Activated T-helper 17 cell treated with anti-CD3 and anti-CD28 coated beads, Interleukin-2, amount 50 U/mL, for 72 hours (primary cell): ENCODE measurements at regions not wholly inside any gene's neighbourhood (a gene's known extent, or its start where the extent isn't known, plus 50 kb on each side); places are given as distances from the start of the nearest gene placed in this dataset.
A peak's percentile ranks its signal among the peaks of the same experiment; 100 is the strongest.

ENCODE experiments used
- ATAC-seq: fragments of 150-1000 bp; cut with Tn5 transposase; replicated peaks from 2 replicates; pipeline ENCODE4 v1.10.0; 2021; ENCODE audit warnings: mild to moderate bottlenecking, moderate library complexity
- H3K27ac Mint-ChIP-seq: one replicate; pipeline ENCODE4 v1.8.0; 2022; ENCODE audit warnings: mixed read lengths
- H3K27me3 Mint-ChIP-seq: one replicate; pipeline ENCODE4 v1.8.0; 2022; ENCODE audit warnings: mixed read lengths
- H3K36me3 Mint-ChIP-seq: one replicate; pipeline ENCODE4 v1.8.0; 2022; ENCODE audit warnings: low read depth, mild to moderate bottlenecking, mixed read lengths
- H3K4me1 Mint-ChIP-seq: one replicate; pipeline ENCODE4 v1.8.0; 2022; ENCODE audit warnings: mixed read lengths
- H3K4me3 Mint-ChIP-seq: one replicate; pipeline ENCODE4 v1.8.0; 2022; ENCODE audit warnings: mild to moderate bottlenecking, mixed read lengths
- H3K9me3 Mint-ChIP-seq: one replicate; pipeline ENCODE4 v1.8.0; 2022; ENCODE audit warnings: mixed read lengths

- Mint-ChIP-seq H3K27me3 (no peaks in the 10 kb centered on the region), H3K4me3 (no peak overlapping the region), H3K27ac (no peak overlapping the region), H3K9me3 (peaks cover 10% of the 10 kb centered on the region), H3K4me1 (no peaks in the 10 kb centered on the region), H3K36me3 (no peaks in the 10 kb centered on the region)
- no peak for ATAC-seq
Measured at GRCh38 chr16:76940251-76940650, 250.7 kb upstream of the MON1B start.

DNA sequence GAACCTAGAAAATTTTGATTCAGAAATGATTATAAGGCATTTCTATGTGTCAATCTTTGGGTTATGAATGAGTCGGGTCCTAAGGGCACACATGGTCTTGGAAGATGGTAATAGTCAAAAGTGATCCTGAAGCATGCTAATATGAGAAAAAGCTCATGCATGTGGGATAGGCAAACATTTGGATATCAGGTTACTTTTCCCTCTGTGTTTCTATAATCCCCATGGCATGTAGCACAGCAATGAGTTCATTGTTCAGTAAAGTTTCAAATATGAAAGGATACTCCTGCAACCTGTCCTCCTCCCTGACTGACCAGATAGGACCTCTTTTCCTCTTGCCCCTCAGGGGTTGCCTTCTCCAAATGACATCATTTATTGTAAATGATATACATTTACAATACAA is 249.9 kb upstream of the MON1B start:
- Mint-ChIP-seq H3K27me3 (no peaks in the 10 kb centered on the region), H3K4me3 (no peak overlapping the region), H3K4me1 (no peaks in the 10 kb centered on the region), H3K27ac (no peak overlapping the region), H3K9me3 (peaks cover 5% of the 10 kb centered on the region), H3K36me3 (no peaks in the 10 kb centered on the region)
- ATAC-seq, result no peak

GRCh38 chr16:76942089-76942488 is 248.9 kb upstream of the MON1B start:
- no peak for ATAC-seq
- Mint-ChIP-seq H3K4me3 (no peak overlapping the region), H3K27ac (no peak overlapping the region), H3K27me3 (no peaks in the 10 kb centered on the region), H3K9me3 (peaks cover 7% of the 10 kb centered on the region), H3K36me3 (no peaks in the 10 kb centered on the region), H3K4me1 (no peaks in the 10 kb centered on the region)

DNA sequence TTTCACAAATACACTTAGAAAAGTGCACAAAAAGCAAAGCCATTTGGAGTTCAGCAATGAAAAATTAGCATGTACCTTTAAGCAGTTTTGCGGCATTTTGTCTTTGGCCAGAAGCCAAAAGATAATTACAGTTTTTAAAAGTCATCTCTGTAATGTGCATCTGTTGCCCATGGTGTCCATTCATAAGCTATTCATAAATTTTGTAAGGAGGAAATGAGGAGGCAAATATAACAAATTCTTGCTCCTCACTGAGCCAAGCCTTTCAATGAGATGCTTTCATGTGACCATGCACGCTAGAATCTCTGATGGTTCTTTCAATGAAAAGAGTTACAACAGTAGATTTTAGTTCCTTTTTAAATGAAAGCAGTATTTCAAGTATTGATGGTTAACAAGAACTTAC is 247.1 kb upstream of the MON1B start:
- no peaks in the 10 kb centered on the region for H3K36me3 Mint-ChIP-seq
- peaks cover 11% of the 10 kb centered on the region for H3K9me3 Mint-ChIP-seq
- H3K4me1 Mint-ChIP-seq, result no peaks in the 10 kb centered on the region
- H3K27ac Mint-ChIP-seq, result no peak overlapping the region
- ATAC-seq, result no peak
- H3K4me3 Mint-ChIP-seq, result no peak overlapping the region
- H3K27me3 Mint-ChIP-seq, result no peaks in the 10 kb centered on the region

DNA sequence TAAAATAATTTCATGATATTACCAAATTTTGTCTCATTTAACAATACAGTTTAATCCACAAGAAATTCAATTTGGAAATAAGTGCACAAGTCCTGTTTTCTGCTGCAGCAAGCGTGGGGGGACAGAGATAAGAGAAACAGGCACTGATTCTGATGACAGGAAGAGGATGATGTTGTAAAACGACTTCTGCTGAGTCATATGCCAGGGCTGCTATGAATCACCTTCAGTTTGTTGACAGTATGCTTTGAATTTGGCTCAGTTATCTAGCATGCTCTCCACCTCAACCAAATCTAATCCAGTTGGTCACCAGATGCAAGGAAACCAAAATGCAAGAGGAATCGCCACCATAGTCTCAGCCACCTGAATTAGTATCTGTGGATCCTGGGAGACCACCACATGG is 244.1 kb upstream of the MON1B start:
- Mint-ChIP-seq H3K4me1 (no peaks in the 10 kb centered on the region), H3K4me3 (no peak overlapping the region), H3K9me3 (peaks cover 16% of the 10 kb centered on the region), H3K27ac (no peak overlapping the region), H3K36me3 (no peaks in the 10 kb centered on the region), H3K27me3 (no peaks in the 10 kb centered on the region)
- ATAC-seq, result peak; percentile 43

DNA sequence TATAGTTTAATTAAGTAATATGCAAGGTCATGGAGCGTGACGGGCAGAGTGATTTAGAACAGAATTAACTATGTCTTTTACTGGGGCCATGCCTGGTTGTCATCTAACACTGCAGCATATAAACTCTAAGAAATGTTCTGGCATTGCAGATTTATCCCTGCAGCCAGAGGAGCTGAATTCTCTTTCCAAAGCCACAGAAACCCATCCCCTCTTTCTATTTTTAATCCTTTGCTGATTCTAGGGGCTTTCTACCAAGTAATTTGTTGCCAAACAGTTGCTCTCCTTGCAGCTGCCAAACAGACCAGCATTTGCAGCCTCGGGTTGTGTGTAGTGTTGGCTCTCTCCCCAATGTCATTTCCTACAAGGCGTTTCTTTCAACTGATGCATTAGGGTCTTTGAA is 243.2 kb upstream of the MON1B start:
- Mint-ChIP-seq H3K27me3 (no peaks in the 10 kb centered on the region), H3K36me3 (no peaks in the 10 kb centered on the region), H3K9me3 (peaks cover 16% of the 10 kb centered on the region), H3K4me3 (no peak overlapping the region), H3K4me1 (no peaks in the 10 kb centered on the region), H3K27ac (no peak overlapping the region)
- no peak for ATAC-seq

- H3K4me3 Mint-ChIP-seq, result no peak overlapping the region
- H3K27ac Mint-ChIP-seq, result no peak overlapping the region
- H3K9me3 Mint-ChIP-seq, result peaks cover 6% of the 10 kb centered on the region
- no peak for ATAC-seq
- no peaks in the 10 kb centered on the region for H3K36me3 Mint-ChIP-seq
- H3K4me1 Mint-ChIP-seq, result no peaks in the 10 kb centered on the region
- no peaks in the 10 kb centered on the region for H3K27me3 Mint-ChIP-seq
Measured at GRCh38 chr16:76955629-76956028, 235.4 kb upstream of the MON1B start.

- H3K9me3 Mint-ChIP-seq, result peaks cover 4% of the 10 kb centered on the region
- H3K4me3 Mint-ChIP-seq, result no peak overlapping the region
- no peaks in the 10 kb centered on the region for H3K36me3 Mint-ChIP-seq
- no peak for ATAC-seq
- H3K27ac Mint-ChIP-seq, result no peak overlapping the region
- no peaks in the 10 kb centered on the region for H3K4me1 Mint-ChIP-seq
- no peaks in the 10 kb centered on the region for H3K27me3 Mint-ChIP-seq
Measured at GRCh38 chr16:76956394-76956793, 234.6 kb upstream of the MON1B start.

GRCh38 chr16:76956841-76957240 is 234.1 kb upstream of the MON1B start:
- Mint-ChIP-seq H3K4me1 (no peaks in the 10 kb centered on the region), H3K36me3 (no peaks in the 10 kb centered on the region), H3K27me3 (no peaks in the 10 kb centered on the region), H3K4me3 (no peak overlapping the region), H3K9me3 (peaks cover 4% of the 10 kb centered on the region), H3K27ac (no peak overlapping the region)
- ATAC-seq, result no peak

DNA sequence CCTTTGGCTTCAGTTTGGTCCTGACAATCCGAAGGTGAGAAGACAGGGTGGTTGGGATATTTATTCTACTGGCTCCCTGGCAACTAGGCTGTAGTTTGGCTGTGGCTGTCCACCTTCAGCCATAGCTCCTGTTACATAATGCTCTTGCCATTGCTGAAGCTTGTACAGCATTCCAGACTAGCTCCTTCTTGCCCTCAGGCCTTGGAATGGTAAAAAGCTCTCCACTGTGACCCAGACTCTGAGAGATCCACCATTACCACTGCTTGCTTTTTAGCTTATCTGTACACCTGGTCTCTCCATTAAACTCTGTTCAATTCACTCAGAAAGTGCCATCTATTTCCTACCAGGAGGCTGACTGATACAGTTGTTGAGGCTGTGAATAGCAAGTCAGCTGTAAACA is 231.8 kb upstream of the MON1B start:
- ATAC-seq, result no peak
- no peak overlapping the region for H3K4me3 Mint-ChIP-seq
- no peak overlapping the region for H3K27ac Mint-ChIP-seq
- no peaks in the 10 kb centered on the region for H3K4me1 Mint-ChIP-seq
- H3K9me3 Mint-ChIP-seq, result peaks cover 4% of the 10 kb centered on the region
- H3K36me3 Mint-ChIP-seq, result no peaks in the 10 kb centered on the region
- H3K27me3 Mint-ChIP-seq, result no peaks in the 10 kb centered on the region

DNA sequence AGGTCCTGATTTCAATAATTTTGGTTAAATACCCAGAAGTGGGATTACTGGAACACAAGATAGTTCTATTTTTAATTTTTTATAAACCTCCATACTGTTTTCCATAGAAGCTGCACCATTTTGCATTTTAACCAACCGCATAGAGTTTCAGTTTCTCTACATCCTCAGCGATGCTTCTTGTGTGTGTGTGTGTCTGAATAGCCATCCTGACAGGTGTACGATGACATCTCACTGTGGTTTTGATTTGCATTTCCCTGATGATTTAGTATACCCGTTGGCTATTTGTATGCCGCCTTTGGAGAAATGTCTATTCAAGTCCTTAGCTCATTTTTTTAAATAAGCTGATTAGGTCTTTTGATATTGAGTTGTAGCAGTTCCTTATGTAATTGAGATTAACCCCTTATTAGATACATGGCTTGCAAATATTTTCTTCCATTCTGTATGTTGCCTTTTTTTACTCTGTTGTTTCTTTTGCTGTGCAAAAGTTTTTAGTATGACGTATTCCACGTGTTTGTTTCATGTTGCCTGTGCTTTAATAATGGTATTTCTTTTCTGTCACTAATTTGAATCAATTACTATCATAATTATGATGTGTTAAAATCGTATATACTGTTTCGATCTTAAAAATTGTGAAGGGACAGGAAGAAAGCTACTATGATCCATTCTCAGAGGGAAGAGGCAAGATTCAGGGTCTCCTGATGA is 227.2 kb upstream of the MON1B start:
- ATAC-seq, result no peak
- no peak overlapping the region for H3K4me3 Mint-ChIP-seq
- no peaks in the 10 kb centered on the region for H3K4me1 Mint-ChIP-seq

DNA sequence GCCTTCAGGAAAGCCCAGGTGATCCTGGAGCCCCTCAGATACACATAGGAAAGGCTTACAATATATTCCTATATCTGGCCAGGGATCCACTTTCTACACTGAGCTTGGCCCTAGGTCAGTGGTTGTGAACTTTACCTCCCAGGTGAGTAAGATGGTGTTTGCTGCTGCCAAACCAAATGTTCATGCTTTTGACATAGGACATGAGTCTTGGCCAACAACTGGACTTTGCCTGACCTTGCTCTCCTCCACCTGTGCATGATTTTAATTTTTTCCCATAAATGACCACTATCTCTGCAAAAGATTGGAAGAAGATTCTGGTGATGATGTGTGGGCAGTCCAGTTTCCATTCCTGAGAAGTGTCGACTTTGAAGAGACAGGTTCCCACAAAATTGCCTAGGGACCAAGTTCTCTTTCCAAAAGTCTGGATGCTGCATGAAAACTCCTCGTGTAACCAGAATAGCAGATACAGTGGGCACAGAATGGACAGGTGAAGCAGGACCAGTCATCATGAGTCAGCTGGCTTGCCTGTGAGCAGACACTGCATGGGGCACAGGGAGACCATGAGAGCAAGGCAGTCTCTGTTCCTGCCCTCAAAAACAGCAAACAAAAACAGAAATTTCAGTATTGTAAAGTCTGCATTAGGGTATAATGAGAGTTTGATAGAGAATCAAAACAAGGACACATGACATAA is 226.4 kb upstream of the MON1B start:
- H3K9me3 Mint-ChIP-seq, result no peaks in the 10 kb centered on the region
- H3K27me3 Mint-ChIP-seq, result no peaks in the 10 kb centered on the region
- no peaks in the 10 kb centered on the region for H3K4me1 Mint-ChIP-seq
- H3K4me3 Mint-ChIP-seq, result no peak overlapping the region
- no peaks in the 10 kb centered on the region for H3K36me3 Mint-ChIP-seq
- no peak for ATAC-seq
- no peak overlapping the region for H3K27ac Mint-ChIP-seq

More for the DNA sequence above, 227.2 kb upstream of the MON1B start:
- no peaks in the 10 kb centered on the region for H3K9me3 Mint-ChIP-seq
- no peaks in the 10 kb centered on the region for H3K27me3 Mint-ChIP-seq
- no peaks in the 10 kb centered on the region for H3K36me3 Mint-ChIP-seq
- H3K27ac Mint-ChIP-seq, result no peak overlapping the region

- Mint-ChIP-seq H3K36me3 (no peaks in the 10 kb centered on the region), H3K9me3 (no peaks in the 10 kb centered on the region), H3K27me3 (no peaks in the 10 kb centered on the region), H3K4me3 (no peak overlapping the region), H3K27ac (no peak overlapping the region), H3K4me1 (no peaks in the 10 kb centered on the region)
- ATAC-seq, result no peak
Measured at GRCh38 chr16:76970087-76970744, 220.8 kb upstream of the MON1B start.

- Mint-ChIP-seq H3K9me3 (no peaks in the 10 kb centered on the region), H3K4me1 (no peaks in the 10 kb centered on the region), H3K4me3 (no peak overlapping the region), H3K36me3 (no peaks in the 10 kb centered on the region), H3K27me3 (no peaks in the 10 kb centered on the region), H3K27ac (no peak overlapping the region)
- no peak for ATAC-seq
Measured at GRCh38 chr16:76970745-76971099, 220.3 kb upstream of the MON1B start.

DNA sequence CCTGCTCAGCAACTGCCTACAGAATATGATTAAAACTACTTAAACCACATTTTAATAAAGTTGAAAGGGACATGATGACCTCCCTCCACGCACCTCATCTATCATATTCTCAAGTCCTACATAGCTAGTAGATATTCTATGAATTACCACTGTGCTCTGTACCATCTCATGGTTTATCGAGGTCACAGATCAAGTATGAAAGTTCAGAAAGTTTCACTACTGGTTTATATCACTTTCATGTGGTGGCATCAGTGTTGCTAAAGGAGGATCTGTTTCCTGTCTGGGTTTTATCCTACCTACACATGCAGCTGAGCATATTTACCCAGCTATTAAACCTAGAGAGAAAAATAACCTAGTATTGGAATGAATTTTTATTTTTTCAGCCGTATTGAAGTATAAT is 214.9 kb upstream of the MON1B start:
- Mint-ChIP-seq H3K36me3 (no peaks in the 10 kb centered on the region), H3K9me3 (no peaks in the 10 kb centered on the region), H3K27ac (no peak overlapping the region), H3K27me3 (no peaks in the 10 kb centered on the region), H3K4me3 (no peak overlapping the region), H3K4me1 (no peaks in the 10 kb centered on the region)
- peak; percentile 67 for ATAC-seq
